Astrocyte of the spinal cord (primary cell): ENCODE measurements at regions not wholly inside any gene's neighbourhood (a gene's known extent, or its start where the extent isn't known, plus 50 kb on each side); places are given as distances from the start of the nearest gene placed in this dataset.

Experiments
- DNase-seq: peaks from one replicate; pipeline ENCODE4 v3.0.0; 2011; ENCODE audit warnings: low read depth, low spot score
- H3K4me3 ChIP-seq: 2 replicates; pipeline ENCODE4 v1.5.1; 2011; ENCODE audit warnings: low read depth, mild to moderate bottlenecking, low read length, moderate library complexity
- in situ Hi-C: cut with HindIII; loops from 2 replicates; pipeline ENCODE4 v1.10.0; 2017; ENCODE audit warnings: low sequenced_read_pairs
- TF ChIP-seq, protein P1 (sequence below): IDR thresholded peaks from 2 replicates; pipeline ENCODE4 v1.5.1; 2012; ENCODE audit warnings: low read depth, mild to moderate bottlenecking, low read length, inconsistent platforms

- no peak overlapping the region for H3K4me3 ChIP-seq
- DNase-seq: no peak
- TF ChIP-seq, protein P1, sequence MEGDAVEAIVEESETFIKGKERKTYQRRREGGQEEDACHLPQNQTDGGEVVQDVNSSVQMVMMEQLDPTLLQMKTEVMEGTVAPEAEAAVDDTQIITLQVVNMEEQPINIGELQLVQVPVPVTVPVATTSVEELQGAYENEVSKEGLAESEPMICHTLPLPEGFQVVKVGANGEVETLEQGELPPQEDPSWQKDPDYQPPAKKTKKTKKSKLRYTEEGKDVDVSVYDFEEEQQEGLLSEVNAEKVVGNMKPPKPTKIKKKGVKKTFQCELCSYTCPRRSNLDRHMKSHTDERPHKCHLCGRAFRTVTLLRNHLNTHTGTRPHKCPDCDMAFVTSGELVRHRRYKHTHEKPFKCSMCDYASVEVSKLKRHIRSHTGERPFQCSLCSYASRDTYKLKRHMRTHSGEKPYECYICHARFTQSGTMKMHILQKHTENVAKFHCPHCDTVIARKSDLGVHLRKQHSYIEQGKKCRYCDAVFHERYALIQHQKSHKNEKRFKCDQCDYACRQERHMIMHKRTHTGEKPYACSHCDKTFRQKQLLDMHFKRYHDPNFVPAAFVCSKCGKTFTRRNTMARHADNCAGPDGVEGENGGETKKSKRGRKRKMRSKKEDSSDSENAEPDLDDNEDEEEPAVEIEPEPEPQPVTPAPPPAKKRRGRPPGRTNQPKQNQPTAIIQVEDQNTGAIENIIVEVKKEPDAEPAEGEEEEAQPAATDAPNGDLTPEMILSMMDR: no peak
- in situ Hi-C loops: no loop called here
Observed at GRCh38 chr1:59138402-59138801, 158.5 kb upstream of the FGGY start.

DNA sequence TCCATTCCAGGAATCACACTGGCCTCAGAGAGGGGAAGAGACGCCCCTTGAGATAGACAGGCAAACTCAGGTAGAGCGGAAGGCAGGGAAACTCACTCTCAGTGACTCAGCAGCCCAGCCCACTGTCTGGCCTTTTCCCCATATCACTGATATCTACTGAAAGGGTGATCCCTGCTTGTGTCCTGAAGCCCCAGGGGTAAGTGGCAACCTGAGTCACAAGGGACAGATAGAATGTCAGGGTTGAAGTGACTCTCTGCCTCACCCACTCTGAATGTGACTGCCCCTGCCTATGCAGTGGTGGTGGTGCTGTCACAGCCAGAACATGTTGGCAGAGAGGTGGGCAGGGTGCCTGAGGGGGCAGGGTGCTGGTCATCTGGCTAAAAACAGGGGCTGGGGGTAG, 157.5 kb upstream of the FGGY start:
- no peak overlapping the region for H3K4me3 ChIP-seq
- in situ Hi-C loops: no loop called here
- TF ChIP-seq, protein P1: no peak
- no peak for DNase-seq

GRCh38 chr1:59141267-59141863, 155.5 kb upstream of the FGGY start:
- in situ Hi-C loops: no loop called here
- no peak overlapping the region for H3K4me3 ChIP-seq
- no peak for DNase-seq
- TF ChIP-seq, protein P1: no peak

- in situ Hi-C loops: no loop called here
- no peak for DNase-seq
- H3K4me3 ChIP-seq: no peak overlapping the region
- TF ChIP-seq, protein P1: no peak
Observed at GRCh38 chr1:59142311-59143132, 154.4 kb upstream of the FGGY start.

DNA sequence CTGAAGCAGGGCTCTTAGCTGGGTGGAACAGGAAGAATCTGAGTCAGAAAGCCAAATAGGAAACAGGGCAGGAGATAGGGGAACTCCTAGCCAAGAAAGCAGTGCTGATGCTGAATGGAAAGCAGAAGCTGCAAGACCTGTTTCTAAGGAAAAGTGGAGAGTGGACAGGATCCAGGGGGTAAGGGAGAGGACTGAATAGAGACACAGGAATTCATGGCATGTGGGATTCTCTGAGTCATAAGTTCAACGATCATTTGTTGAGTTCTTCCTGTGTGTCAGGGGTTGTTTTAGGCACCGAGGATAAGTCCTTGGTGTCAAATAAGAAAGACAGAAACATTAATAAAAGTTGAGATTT, 153.8 kb upstream of the FGGY start:
- H3K4me3 ChIP-seq: no peak overlapping the region
- TF ChIP-seq, protein P1: no peak
- in situ Hi-C loops: no loop called here
- peak; percentile 87 for DNase-seq

DNA sequence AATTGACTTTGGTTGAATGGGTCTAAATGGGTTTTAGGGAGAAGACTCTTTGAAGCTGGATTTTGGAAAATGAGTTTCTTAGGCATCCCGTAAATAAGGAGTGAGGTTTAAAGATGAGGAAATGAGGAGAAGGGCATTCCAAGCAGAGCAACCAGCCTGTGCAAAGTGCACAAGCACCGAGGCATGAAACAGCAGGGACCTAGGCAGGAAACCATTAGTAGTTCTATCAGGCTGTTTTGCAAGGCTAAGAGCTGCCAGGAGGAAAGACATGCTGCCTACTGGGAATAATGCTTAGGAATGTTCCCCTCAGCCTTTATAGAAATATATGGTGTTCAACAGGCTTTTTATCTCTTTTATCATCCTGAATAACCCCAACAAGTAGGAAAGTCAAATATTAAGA, 153.1 kb upstream of the FGGY start:
- in situ Hi-C loops: no loop called here
- TF ChIP-seq, protein P1: no peak
- DNase-seq: no peak
- no peak overlapping the region for H3K4me3 ChIP-seq
